HG02610 (cell line): ENCODE measurements at regions not wholly inside any gene's neighbourhood (a gene's known extent, or its start where the extent isn't known, plus 50 kb on each side); places are given as distances from the start of the nearest gene placed in this dataset.

ENCODE experiments used
- ATAC-seq: cut with Tn5 transposase; IDR thresholded peaks from one replicate; pipeline ENCODE4 v1.9.1; 2021; ENCODE audit warnings: mild to moderate bottlenecking, moderate library complexity; ENCODE audit not compliant: unreplicated experiment

GRCh38 chr22:48261048-48261621 is 1498.7 kb downstream of the TBC1D22A start:
- ATAC-seq, result no peak

GRCh38 chr22:48259991-48260670 is 1497.7 kb downstream of the TBC1D22A start:
- no peak for ATAC-seq

DNA sequence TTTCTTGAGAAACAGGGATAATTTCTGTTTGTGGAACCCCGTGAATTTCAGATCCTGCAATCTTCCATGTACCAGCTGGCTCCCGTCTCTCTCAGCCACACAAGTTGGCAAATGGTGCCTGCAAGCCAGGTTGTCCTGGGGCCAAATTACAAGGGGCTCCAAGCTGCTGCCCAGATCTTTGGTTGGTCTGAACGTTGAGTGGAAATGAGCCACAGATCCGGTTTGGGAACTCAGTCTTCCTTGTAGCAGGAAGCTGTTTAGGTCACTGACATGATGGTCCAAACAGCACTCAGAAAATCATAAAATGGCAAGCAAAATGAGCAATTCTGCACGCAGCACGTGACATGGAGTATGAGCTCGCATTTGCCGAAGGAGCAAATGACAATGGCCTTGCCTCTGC is 1496.4 kb downstream of the TBC1D22A start:
- ATAC-seq, result no peak

DNA sequence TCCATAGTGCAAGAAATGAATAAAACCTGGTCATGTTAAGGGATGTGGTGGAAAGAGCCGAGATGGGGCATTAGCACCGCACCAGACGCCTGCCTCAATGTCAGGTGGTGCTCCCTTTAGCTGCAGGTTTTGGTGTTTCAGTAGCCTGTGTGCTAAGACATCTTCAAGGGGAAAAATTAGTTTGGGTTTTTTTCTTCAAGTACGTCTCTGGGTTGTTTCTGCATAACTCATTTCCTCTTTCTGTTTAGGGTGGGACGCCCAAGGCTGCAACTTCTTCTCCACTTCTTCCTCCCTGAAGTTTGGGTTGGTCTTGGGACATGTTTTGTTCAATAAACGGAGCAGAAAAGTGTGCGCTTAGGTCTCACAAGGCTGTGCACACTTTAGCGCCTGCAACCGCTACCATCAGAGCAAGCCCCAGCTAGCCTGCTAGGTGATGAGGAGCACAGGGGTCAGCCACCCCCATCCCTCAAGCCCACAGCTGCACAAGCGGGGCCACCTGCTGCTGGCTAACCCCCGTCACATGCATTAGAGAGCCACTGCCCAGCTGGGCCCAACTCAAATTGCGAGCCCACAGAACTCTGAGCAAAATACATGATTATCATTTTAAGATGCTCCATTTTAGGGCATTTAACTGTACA is 1495.7 kb downstream of the TBC1D22A start:
- no peak for ATAC-seq

DNA sequence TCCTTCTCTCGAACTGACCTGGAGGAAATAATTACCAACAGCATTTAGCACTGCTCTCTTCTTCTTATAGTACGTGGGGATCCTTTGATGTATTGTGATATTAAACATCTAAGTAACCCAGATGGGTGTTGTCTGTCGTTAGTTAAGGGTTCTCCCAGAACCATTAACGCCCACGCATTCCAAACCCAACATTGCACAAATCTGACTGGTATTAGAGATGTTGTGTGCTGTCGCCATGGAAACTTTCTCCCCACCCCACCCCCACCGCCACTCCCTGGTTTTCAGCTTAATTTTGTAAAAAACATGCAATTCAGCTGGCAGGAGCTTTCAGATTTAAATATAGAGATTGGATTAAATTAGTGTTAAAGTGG is 1495.2 kb downstream of the TBC1D22A start:
- no peak for ATAC-seq

DNA sequence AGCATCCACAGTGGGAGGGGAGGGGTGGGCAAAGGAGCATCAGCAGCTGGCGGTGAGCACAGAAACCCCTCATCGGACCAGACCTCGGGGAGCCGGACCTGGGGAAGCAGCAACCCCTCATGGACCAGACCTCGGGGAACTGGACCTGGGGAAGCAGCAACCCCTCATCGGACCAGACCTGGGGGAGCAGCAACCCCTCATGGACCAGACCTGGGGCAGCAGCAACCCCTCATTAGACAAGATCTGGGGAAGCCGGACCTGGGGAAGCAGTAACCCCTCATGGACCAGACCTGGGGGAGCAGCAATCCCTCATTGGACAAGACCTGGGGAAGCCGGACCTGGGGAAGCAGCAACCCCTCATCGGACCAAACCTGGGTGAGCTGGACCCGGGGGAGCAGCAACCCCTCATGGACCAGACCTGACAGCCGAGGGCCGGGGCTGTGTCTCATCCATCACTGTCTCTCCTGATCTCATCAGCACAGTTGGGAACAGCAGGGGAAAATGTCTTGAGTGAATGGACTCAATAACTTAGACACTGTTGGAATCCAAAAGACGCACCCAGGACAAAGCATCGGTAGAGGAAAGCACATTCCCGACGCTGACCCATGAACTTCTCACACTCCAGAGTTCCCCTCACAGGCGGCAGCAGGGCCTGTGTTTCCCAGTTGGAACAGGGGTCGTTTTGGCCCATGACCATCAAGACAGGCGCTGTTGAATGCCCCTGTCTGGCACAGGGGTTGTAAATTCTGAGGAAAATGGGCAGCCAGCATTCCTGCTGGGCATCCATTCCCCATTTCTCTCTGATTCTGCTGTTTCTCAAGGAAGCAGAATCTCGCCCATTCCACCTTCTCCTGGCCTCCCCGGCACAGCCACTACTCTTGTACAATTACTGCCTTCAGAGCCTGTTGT is 1494.6 kb downstream of the TBC1D22A start:
- no peak for ATAC-seq

- ATAC-seq, result no peak
These were observed 1493.7 kb downstream of the TBC1D22A start for GRCh38 chr22:48256041-48256739.

DNA sequence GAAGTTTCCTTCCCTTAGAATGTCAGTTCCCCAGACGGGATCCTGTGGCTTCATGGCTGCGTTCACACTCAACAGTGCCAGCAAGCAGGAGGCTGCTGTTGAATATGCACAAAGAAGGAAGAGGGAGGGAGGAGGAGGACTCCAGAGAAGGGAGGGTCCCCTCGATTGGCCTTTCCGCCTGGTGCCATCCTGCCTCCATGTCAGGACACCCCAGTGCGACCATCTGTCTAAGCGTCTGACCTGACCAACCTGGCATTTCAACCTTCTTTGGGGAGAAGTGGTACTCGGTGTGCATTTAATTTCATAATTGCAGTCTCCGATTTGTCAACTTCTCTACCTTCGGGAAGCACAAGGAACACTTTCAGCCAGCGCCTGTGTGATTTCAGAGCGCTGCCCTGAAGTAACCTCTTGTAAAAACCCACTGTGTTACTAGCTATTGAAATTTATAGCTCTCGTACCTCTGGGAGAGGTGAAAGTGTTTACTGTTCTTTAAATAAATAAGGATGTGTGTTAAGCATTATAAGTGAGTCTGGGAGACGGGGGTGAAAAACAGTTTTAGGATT is 1491.9 kb downstream of the TBC1D22A start:
- no peak for ATAC-seq

- ATAC-seq, result no peak
These were observed 1491.1 kb downstream of the TBC1D22A start for GRCh38 chr22:48253573-48253972.

DNA sequence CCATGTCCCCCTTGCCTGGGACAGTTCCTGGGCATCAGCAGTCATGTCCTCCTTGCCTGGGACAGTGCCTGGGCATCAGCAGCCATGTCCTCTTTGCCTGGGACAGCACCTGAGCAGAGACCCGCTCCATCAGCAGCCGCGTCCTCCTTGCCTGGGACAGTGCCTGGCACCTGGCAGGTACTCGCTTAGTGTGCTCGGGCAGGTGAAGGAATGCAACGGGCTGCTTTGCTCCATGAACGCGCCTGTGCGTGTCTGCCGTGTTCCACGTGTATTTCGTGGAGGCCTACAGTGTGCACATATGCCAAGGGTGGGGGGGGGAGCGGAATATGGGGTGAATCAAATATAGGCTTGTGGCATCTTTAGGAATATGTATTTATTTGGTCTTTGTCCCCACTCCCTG is 1490.7 kb downstream of the TBC1D22A start:
- ATAC-seq, result no peak

- ATAC-seq, result no peak
These were observed 1489.2 kb downstream of the TBC1D22A start for GRCh38 chr22:48251629-48252028.

GRCh38 chr22:48250937-48251530 is 1488.6 kb downstream of the TBC1D22A start:
- ATAC-seq, result no peak

DNA sequence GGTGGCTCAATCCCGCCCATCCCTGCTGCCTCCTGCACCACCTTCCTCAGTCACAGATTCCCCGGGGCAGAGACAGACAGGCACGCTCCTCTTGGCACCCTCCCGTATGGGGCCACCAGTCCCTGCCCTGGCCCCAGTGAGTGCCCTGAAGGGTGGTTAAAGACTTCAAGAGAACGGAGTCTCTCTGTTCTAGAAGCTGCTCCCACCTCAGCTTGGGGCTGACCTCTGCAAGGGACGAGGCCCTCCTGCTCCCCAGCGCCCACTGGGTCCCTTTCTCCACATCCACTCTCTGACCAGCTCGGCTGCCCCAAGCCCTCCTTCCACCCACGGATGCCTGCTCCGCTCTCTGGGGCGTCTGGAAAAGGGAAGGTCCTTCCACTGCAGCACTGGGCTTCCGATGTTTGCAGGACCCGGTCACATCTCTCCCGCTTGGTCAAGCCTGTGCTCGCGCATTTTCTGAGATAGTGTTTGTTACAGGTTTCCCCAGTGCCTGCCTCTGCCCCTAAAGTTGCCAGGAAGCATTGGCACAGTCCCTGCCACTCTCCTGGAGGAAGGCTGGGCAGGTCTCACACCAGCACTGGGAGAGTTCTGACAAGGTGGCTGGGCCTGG is 1487.9 kb downstream of the TBC1D22A start:
- ATAC-seq, result no peak

- ATAC-seq, result no peak
These were observed 1487.3 kb downstream of the TBC1D22A start for GRCh38 chr22:48249713-48250268.

- ATAC-seq, result no peak
These were observed 1486.5 kb downstream of the TBC1D22A start for GRCh38 chr22:48248901-48249455.

GRCh38 chr22:48247829-48248228 is 1485.4 kb downstream of the TBC1D22A start:
- ATAC-seq, result no peak

DNA sequence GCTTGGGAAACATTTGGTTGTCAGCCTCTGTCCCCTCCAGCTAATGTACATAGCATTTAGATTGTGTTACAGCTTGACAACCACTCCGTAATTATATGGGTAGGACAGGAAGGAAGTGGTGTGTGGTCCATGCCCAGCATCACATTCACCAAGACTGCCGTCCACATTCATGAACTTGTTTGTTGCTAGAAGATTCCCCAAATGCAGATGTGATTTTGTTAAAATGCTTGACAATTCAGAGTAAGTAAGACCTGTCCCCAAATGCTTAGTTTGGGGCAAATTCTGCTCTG is 1482.7 kb downstream of the TBC1D22A start:
- no peak for ATAC-seq

DNA sequence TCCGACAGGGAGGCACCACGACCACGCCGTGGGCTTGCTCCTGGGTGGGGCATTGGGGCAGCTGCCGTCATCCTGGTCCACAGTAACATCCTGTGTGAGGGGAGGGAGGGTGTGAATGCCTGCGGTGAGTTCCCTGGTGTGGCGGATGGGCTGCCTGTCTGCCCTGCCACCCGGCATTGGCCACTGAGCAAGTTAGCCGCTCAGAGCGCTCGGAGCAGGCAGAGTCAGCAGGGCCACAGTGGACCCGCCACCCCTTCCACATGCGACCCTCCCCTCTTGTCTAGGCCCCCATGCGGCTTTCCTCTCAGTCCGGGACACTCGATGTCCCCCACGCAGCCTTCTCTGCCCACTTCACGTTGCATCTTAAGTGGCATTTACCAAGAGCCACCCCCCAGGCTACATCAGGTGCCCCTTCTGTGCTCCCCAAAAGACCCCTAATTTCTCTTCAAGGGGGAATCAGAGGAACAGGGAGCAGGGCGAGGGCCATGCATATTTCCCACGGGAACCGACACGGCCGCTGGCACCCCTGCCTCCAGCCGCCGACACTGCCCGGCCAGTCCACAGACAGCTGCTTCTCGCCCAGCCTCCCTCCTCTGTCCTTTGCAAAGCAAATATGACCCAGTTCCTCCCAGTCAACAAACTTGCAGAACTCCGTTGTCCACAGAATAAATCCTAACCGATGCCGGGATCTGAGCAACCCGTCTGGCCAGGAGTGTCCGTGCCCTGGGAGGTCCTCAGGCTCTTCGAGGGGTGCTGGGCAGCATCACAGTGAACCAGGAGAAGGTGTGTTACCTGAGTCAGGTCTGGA is 1482.1 kb downstream of the TBC1D22A start:
- ATAC-seq, result no peak
